Activated CD4-positive, alpha-beta T cell treated with anti-CD3 and anti-CD28 coated beads, Interleukin-2, amount 50 U/mL, for 48 hours (primary cell): ENCODE measurements at regions not wholly inside any gene's neighbourhood (a gene's known extent, or its start where the extent isn't known, plus 50 kb on each side); places are given as distances from the start of the nearest gene placed in this dataset.
"Not testable (repeated sequence)": the region's sequence is repeated elsewhere in the genome, so short reads cannot be mapped to it uniquely, and the experiment has no call there.

Experiments used
- DNase-seq, 2 experiments: peaks; one replicate each; pipeline ENCODE4 v3.0.0-alpha.2; 2020

GRCh38 chr6:72534236-72534635 is 87.6 kb upstream of the KCNQ5 start:
- DNase-seq, result no peak

- DNase-seq, result no peak
Observed at GRCh38 chr6:72535124-72535523, 86.7 kb upstream of the KCNQ5 start.

- DNase-seq, result no peak
Observed at GRCh38 chr6:72547020-72547419, 74.8 kb upstream of the KCNQ5 start.

GRCh38 chr6:72551470-72551869 is 70.4 kb upstream of the KCNQ5 start:
- DNase-seq, result no peak

GRCh38 chr6:72552938-72553337 is 68.9 kb upstream of the KCNQ5 start:
- DNase-seq, result no peak

- DNase-seq, result no peak
Observed at GRCh38 chr6:72553531-72554511, 68.0 kb upstream of the KCNQ5 start.

- no peak for DNase-seq
Observed at GRCh38 chr6:72554761-72555221, 67.1 kb upstream of the KCNQ5 start.

- DNase-seq, result no peak
Observed at GRCh38 chr6:72559067-72559466, 62.8 kb upstream of the KCNQ5 start.

- DNase-seq, result no peak
Observed at GRCh38 chr6:72559555-72559954, 62.3 kb upstream of the KCNQ5 start.

- DNase-seq, result no peak
Observed at GRCh38 chr6:72560721-72561593, 60.9 kb upstream of the KCNQ5 start.

GRCh38 chr6:72561629-72562028 is 60.2 kb upstream of the KCNQ5 start:
- no peak for DNase-seq

GRCh38 chr6:72564231-72564630 is 57.6 kb upstream of the KCNQ5 start:
- no peak for DNase-seq

GRCh38 chr6:72571993-72572392 is 49.9 kb upstream of the KCNQ5 start:
- DNase-seq, result not testable (repeated sequence)
